GM23248 (cell line): ENCODE measurements at regions not wholly inside any gene's neighbourhood (a gene's known extent, or its start where the extent isn't known, plus 50 kb on each side); places are given as distances from the start of the nearest gene placed in this dataset.
"Not testable (repeated sequence)": the region's sequence is repeated elsewhere in the genome, so short reads cannot be mapped to it uniquely, and the experiment has no call there.

Experiments used
- DNase-seq: peaks from one replicate; pipeline ENCODE4 v3.0.0-alpha.2; 2015
- H2AFZ ChIP-seq: fragments of 200-600 bp; sonication (generic); 2 replicates; pipeline ENCODE4 v1.6.1; 2016; ENCODE audit warnings: antibody characterized with exemption
- H3F3A ChIP-seq: fragments of 200-600 bp; sonication (generic); 2 replicates; pipeline ENCODE4 v1.6.1; 2016; ENCODE audit warnings: mild to moderate bottlenecking, antibody characterized with exemption, mixed run types; ENCODE audit not compliant: insufficient read depth
- H3K27ac ChIP-seq: fragments of 200-600 bp; sonication (generic); 2 replicates; pipeline ENCODE4 v1.5.1; 2016; ENCODE audit warnings: mild to moderate bottlenecking
- H3K27me3 ChIP-seq: fragments of 200-600 bp; sonication (generic); replicated peaks from 2 replicates; pipeline ENCODE4 v1.6.1; 2016; ENCODE audit warnings: mild to moderate bottlenecking; ENCODE audit not compliant: insufficient read depth
- H3K36me3 ChIP-seq: fragments of 200-600 bp; sonication (generic); 2 replicates; pipeline ENCODE4 v1.6.1; 2016; ENCODE audit warnings: low read depth, mild to moderate bottlenecking
- H3K4me1 ChIP-seq: fragments of 200-600 bp; sonication (generic); 2 replicates; pipeline ENCODE4 v1.6.1; 2016; ENCODE audit warnings: mild to moderate bottlenecking; ENCODE audit not compliant: insufficient read depth
- H3K4me2 ChIP-seq: fragments of 200-600 bp; sonication (generic); one replicate; pipeline ENCODE4 v1.6.1; 2016; ENCODE audit warnings: mild to moderate bottlenecking; ENCODE audit not compliant: unreplicated experiment
- H3K4me3 ChIP-seq: fragments of 200-600 bp; sonication (generic); 2 replicates; pipeline ENCODE4 v1.5.1; 2016; ENCODE audit warnings: mild to moderate bottlenecking
- H3K79me2 ChIP-seq: fragments of 200-600 bp; sonication (generic); 2 replicates; pipeline ENCODE4 v1.6.1; 2016; ENCODE audit warnings: mild to moderate bottlenecking; ENCODE audit not compliant: insufficient read depth
- H3K9ac ChIP-seq: fragments of 200-600 bp; sonication (generic); 2 replicates; pipeline ENCODE4 v1.6.1; 2016; ENCODE audit warnings: mild to moderate bottlenecking
- H3K9me2 ChIP-seq: fragments of 200-600 bp; sonication (generic); 2 replicates; pipeline ENCODE4 v1.6.1; 2016; ENCODE audit warnings: mixed run types, mild to moderate bottlenecking, moderate library complexity; ENCODE audit not compliant: insufficient read depth
- H3K9me3 ChIP-seq: fragments of 200-600 bp; sonication (generic); one replicate; pipeline ENCODE4 v1.6.1; 2017; ENCODE audit warnings: low read depth
- H4K20me1 ChIP-seq: fragments of 200-600 bp; sonication (generic); 2 replicates; pipeline ENCODE4 v1.6.0; 2016; ENCODE audit not compliant: insufficient read depth
- EZH2 ChIP-seq: fragments of 200-600 bp; sonication (generic); IDR thresholded peaks from 2 replicates; pipeline ENCODE4 v1.6.1; 2018; ENCODE audit warnings: antibody characterized with exemption, mild to moderate bottlenecking; ENCODE audit not compliant: insufficient read depth, poor library complexity, severe bottlenecking
- EZH2phosphoT487 ChIP-seq: fragments of 200-600 bp; sonication (generic); IDR thresholded peaks from 2 replicates; pipeline ENCODE4 v1.6.1; 2018; ENCODE audit warnings: antibody characterized with exemption, moderate library complexity, mild to moderate bottlenecking, low read depth; ENCODE audit not compliant: insufficient read depth
- WGBS, 2 experiments: methylation state at CpG; one replicate each; pipeline ENCODE4 v1.1.6; 2015 to 2017; ENCODE audit warnings: low lambda C conversion rate in 2 of 2, low coverage in 1 of 2; ENCODE audit errors: missing lambda C conversion rate in 2 of 2; 5-methylcytosine and 5-hydroxymethylcytosine counted together
- in situ Hi-C: fragments of 300-500 bp; cut with MboI; formaldehyde crosslinking; loops from 2 replicates; pipeline ENCODE4 v1.15.0; 2020

GRCh38 chr2:35501076-35501475 is 854.5 kb upstream of the CRIM1 start:
- Histone ChIP-seq H3K9ac (no peak overlapping the region), H3K4me1 (no peaks in the 10 kb centered on the region), H4K20me1 (no peaks in the 10 kb centered on the region), H3K36me3 (no peaks in the 10 kb centered on the region), H3K79me2 (no peaks in the 10 kb centered on the region), H3K4me2 (no peak overlapping the region), H3K9me2 (no peaks in the 10 kb centered on the region), H3K27ac (no peak overlapping the region), H3K27me3 (no peaks in the 10 kb centered on the region), H3K4me3 (no peak overlapping the region), H3F3A (no peaks in the 10 kb centered on the region), H3K9me3 (no peaks in the 10 kb centered on the region), H2AFZ (no peak overlapping the region)
- WGBS, 2 experiments: 57 to 62% methylated on average over 6 of the region's 6 CpGs
- TF ChIP-seq EZH2 (no peak), EZH2phosphoT487 (no peak)
- DNase-seq: no peak
- in situ Hi-C loops: no loop called here

GRCh38 chr2:35496022-35496421 is 859.6 kb upstream of the CRIM1 start:
- Histone ChIP-seq H4K20me1 (no peaks in the 10 kb centered on the region), H3K9ac (no peak overlapping the region), H2AFZ (no peak overlapping the region), H3F3A (no peaks in the 10 kb centered on the region), H3K27me3 (no peaks in the 10 kb centered on the region), H3K79me2 (no peaks in the 10 kb centered on the region), H3K4me2 (no peak overlapping the region), H3K9me3 (no peaks in the 10 kb centered on the region), H3K36me3 (no peaks in the 10 kb centered on the region), H3K4me3 (no peak overlapping the region), H3K27ac (no peak overlapping the region), H3K4me1 (no peaks in the 10 kb centered on the region), H3K9me2 (no peaks in the 10 kb centered on the region)
- no peak for TF ChIP-seq EZH2phosphoT487
- no peak for TF ChIP-seq EZH2
- no peak for DNase-seq
- in situ Hi-C loops: no loop called here
- 28 to 32% methylated on average over 1 of the region's 1 CpG for WGBS, 2 experiments

GRCh38 chr2:35495182-35495581 is 860.4 kb upstream of the CRIM1 start:
- Histone ChIP-seq H3K36me3 (no peaks in the 10 kb centered on the region), H2AFZ (no peak overlapping the region), H3K4me2 (no peak overlapping the region), H3K9me2 (no peaks in the 10 kb centered on the region), H3K4me1 (no peaks in the 10 kb centered on the region), H3K27ac (no peak overlapping the region), H3K9ac (no peak overlapping the region), H3K4me3 (no peak overlapping the region), H3K79me2 (no peaks in the 10 kb centered on the region), H3K9me3 (no peaks in the 10 kb centered on the region), H3F3A (no peaks in the 10 kb centered on the region), H3K27me3 (no peaks in the 10 kb centered on the region), H4K20me1 (no peaks in the 10 kb centered on the region)
- in situ Hi-C loops: no loop called here
- TF ChIP-seq EZH2phosphoT487: no peak
- no peak for TF ChIP-seq EZH2
- DNase-seq: no peak

- H3K9me3 ChIP-seq, H2AFZ ChIP-seq, H3K4me2 ChIP-seq, H3K27ac ChIP-seq, H3K9me2 ChIP-seq, in situ Hi-C loops, DNase-seq, H3K9ac ChIP-seq, H3K79me2 ChIP-seq, H3F3A ChIP-seq, H3K27me3 ChIP-seq, H3K4me1 ChIP-seq, H4K20me1 ChIP-seq, H3K36me3 ChIP-seq, H3K4me3 ChIP-seq: not testable (repeated sequence)
- WGBS, 2 experiments: 15 to 19% methylated on average over 2 of the region's 2 CpGs
Measured at GRCh38 chr2:35478121-35478520, 877.5 kb upstream of the CRIM1 start.

- DNase-seq: no peak
- no peak overlapping the region for H3K4me2 ChIP-seq
- no peak for TF ChIP-seq EZH2phosphoT487
- no peak for TF ChIP-seq EZH2
- H2AFZ ChIP-seq: no peak overlapping the region
- no peaks in the 10 kb centered on the region for H3K27me3 ChIP-seq
- no peak overlapping the region for H3K4me3 ChIP-seq
- no peaks in the 10 kb centered on the region for H3K9me2 ChIP-seq
- H3K9ac ChIP-seq: no peak overlapping the region
- no peaks in the 10 kb centered on the region for H3F3A ChIP-seq
- WGBS, 2 experiments: 7 to 10% methylated on average over 3 of the region's 3 CpGs
- H3K79me2 ChIP-seq: no peaks in the 10 kb centered on the region
- H3K27ac ChIP-seq: no peak overlapping the region
- H3K36me3 ChIP-seq: no peaks in the 10 kb centered on the region
- H3K4me1 ChIP-seq: no peaks in the 10 kb centered on the region
- H3K9me3 ChIP-seq: no peaks in the 10 kb centered on the region
- no peaks in the 10 kb centered on the region for H4K20me1 ChIP-seq
- in situ Hi-C loops: no loop called here
Measured at GRCh38 chr2:35468245-35468644, 887.3 kb upstream of the CRIM1 start.
